Trophoblast cell (in vitro differentiated cells and primary cell): ENCODE measurements at regions not wholly inside any gene's neighbourhood (a gene's known extent, or its start where the extent isn't known, plus 50 kb on each side); places are given as distances from the start of the nearest gene placed in this dataset.
"Not testable (repeated sequence)": the region's sequence is repeated elsewhere in the genome, so short reads cannot be mapped to it uniquely, and the experiment has no call there.

Experiments used
- DNase-seq, 2 donors: peaks; one replicate each; pipeline ENCODE4 v3.0.0-alpha.2; 2016
- H2AFZ ChIP-seq: 2 replicates; pipeline ENCODE4 v1.6.1; 2013; ENCODE audit warnings: low read length, moderate library complexity, mild to moderate bottlenecking; ENCODE audit not compliant: insufficient read depth, poor library complexity
- H2AK5ac ChIP-seq: 2 replicates; pipeline ENCODE4 v1.6.1; 2013; ENCODE audit warnings: mild to moderate bottlenecking, low read length
- H2BK120ac ChIP-seq: 2 replicates; pipeline ENCODE4 v1.6.1; 2013; ENCODE audit warnings: low read length, mild to moderate bottlenecking, moderate library complexity; ENCODE audit not compliant: insufficient read depth, poor library complexity
- H2BK12ac ChIP-seq: 2 replicates; pipeline ENCODE4 v1.6.1; 2013; ENCODE audit warnings: mild to moderate bottlenecking, low read length, moderate library complexity
- H2BK5ac ChIP-seq: 2 replicates; pipeline ENCODE4 v1.6.1; 2013; ENCODE audit warnings: low read length, low read depth, moderate library complexity, mild to moderate bottlenecking; ENCODE audit not compliant: poor library complexity
- H3K14ac ChIP-seq: 2 replicates; pipeline ENCODE4 v1.6.1; 2013; ENCODE audit warnings: mild to moderate bottlenecking, low read length
- H3K18ac ChIP-seq: 2 replicates; pipeline ENCODE4 v1.6.1; 2013; ENCODE audit warnings: mild to moderate bottlenecking, low read length
- H3K23ac ChIP-seq: 2 replicates; pipeline ENCODE4 v1.6.1; 2013; ENCODE audit warnings: low read length
- H3K27ac ChIP-seq: 2 replicates; pipeline ENCODE4 v1.5.1; 2013; ENCODE audit warnings: low read depth, mild to moderate bottlenecking, inconsistent platforms, low read length, moderate library complexity
- H3K27me3 ChIP-seq: 2 replicates; pipeline ENCODE4 v1.6.1; 2013; ENCODE audit warnings: inconsistent platforms, mild to moderate bottlenecking, low read length, moderate library complexity; ENCODE audit not compliant: insufficient read depth
- H3K36me3 ChIP-seq, 2 experiments: 1 replicate in 1 of 2; 2 replicates in 1 of 2; pipeline ENCODE4 v1.6.1; 2013; ENCODE audit warnings: low read length in 2 of 2, mild to moderate bottlenecking in 2 of 2, moderate library complexity in 1 of 2; ENCODE audit not compliant: insufficient read depth in 2 of 2, control insufficient read depth in 1 of 2
- H3K4ac ChIP-seq: 2 replicates; pipeline ENCODE4 v1.6.1; 2013; ENCODE audit warnings: low read depth, mild to moderate bottlenecking, low read length, moderate library complexity
- H3K4me1 ChIP-seq, 2 experiments: 1 replicate in 1 of 2; 2 replicates in 1 of 2; pipeline ENCODE4 v1.6.1; 2013; ENCODE audit warnings: low read length in 2 of 2, mild to moderate bottlenecking in 2 of 2, moderate library complexity in 1 of 2; ENCODE audit not compliant: insufficient read depth in 2 of 2, control insufficient read depth in 1 of 2
- H3K4me2 ChIP-seq: 2 replicates; pipeline ENCODE4 v1.6.1; 2013; ENCODE audit warnings: inconsistent platforms, mild to moderate bottlenecking, low read length, moderate library complexity
- H3K4me3 ChIP-seq: 2 replicates; pipeline ENCODE4 v1.5.1; 2013; ENCODE audit warnings: mild to moderate bottlenecking, low read depth, low read length, inconsistent platforms
- H3K79me1 ChIP-seq: one replicate; pipeline ENCODE4 v1.6.1; 2013; ENCODE audit warnings: low read length
- H3K79me2 ChIP-seq: 2 replicates; pipeline ENCODE4 v1.6.1; 2013; ENCODE audit warnings: low read length, mild to moderate bottlenecking; ENCODE audit not compliant: control insufficient read depth, insufficient read depth, poor library complexity
- H3K9ac ChIP-seq: 2 replicates; pipeline ENCODE4 v1.6.1; 2013; ENCODE audit warnings: mild to moderate bottlenecking, low read length
- H3K9me3 ChIP-seq: 2 replicates; pipeline ENCODE4 v1.6.1; 2013; ENCODE audit warnings: low read depth, mild to moderate bottlenecking, control low read depth, inconsistent platforms, low read length; ENCODE audit not compliant: insufficient read depth
- H4K12ac ChIP-seq: 2 replicates; pipeline ENCODE4 v1.6.1; 2013; ENCODE audit warnings: low read depth, mild to moderate bottlenecking, low read length, moderate library complexity
- H4K8ac ChIP-seq: 2 replicates; pipeline ENCODE4 v1.6.1; 2013; ENCODE audit warnings: low read depth, mild to moderate bottlenecking, low read length, moderate library complexity
- H4K91ac ChIP-seq: one replicate; pipeline ENCODE4 v1.6.1; 2013; ENCODE audit warnings: low read depth, mild to moderate bottlenecking, low read length, moderate library complexity
- WGBS: extraction: QIAGEN DNeasy Blood & Tissue Kit; methylation state at CpG from one replicate; pipeline ENCODE4 v1.1.7; 2013; ENCODE audit warnings: missing lambda C conversion rate; ENCODE audit not compliant: insufficient read length, insufficient coverage; ENCODE audit errors: extremely low coverage; 5-methylcytosine and 5-hydroxymethylcytosine counted together

DNA sequence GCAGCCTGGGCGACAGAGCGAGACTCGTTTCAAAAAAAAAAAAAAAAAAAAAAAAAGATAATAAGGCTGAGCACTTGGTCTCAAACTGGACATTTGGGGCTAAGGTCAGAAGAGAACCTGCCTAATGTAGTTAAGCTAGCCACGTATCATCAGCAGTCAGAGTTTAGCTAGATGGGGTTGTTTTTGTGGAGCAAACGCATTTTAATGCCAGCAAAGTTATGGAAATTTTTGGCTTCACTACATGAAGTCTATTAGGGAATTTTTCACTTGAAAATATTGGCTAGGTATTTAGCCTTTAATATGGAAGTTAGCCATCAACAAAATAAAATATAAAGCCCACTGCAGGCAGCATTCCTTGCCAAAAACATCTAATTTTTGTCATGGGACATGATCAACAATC lies 902.9 kb upstream of the CDH18 start:
- not testable (repeated sequence) for H4K8ac ChIP-seq, H2BK5ac ChIP-seq, H3K79me2 ChIP-seq, H3K14ac ChIP-seq, H3K18ac ChIP-seq, H3K4me2 ChIP-seq, H3K27me3 ChIP-seq, H3K4me1 ChIP-seq, H3K4ac ChIP-seq, H2BK120ac ChIP-seq, H3K9ac ChIP-seq, H3K9me3 ChIP-seq, H3K79me1 ChIP-seq, DNase-seq, H4K12ac ChIP-seq, H2AK5ac ChIP-seq, H2BK12ac ChIP-seq, H3K27ac ChIP-seq, H3K36me3 ChIP-seq, H3K23ac ChIP-seq, H2AFZ ChIP-seq, H4K91ac ChIP-seq, H3K4me3 ChIP-seq
- no CpG with 5 or more reads among the region's 5 CpGs for WGBS

DNA sequence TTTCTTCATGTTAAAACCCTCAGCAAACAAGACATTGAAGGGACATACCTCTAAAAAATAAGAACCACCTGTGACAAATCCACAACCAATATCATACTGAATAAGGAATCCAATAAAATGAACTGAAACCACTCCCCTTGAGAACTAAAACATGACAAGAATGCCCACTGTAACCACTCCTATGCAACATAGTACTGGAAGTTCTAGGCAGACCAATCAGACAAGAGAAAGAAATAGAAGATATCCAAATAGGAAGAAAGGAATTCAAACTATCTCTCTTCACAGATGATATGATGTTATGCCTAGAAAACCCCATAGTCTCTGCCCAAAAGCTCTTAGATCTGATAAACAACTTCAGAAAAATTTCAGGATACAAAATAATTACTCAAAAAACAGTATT lies 887.7 kb upstream of the CDH18 start:
- not testable (repeated sequence) for H2BK12ac ChIP-seq, H3K23ac ChIP-seq, H3K4ac ChIP-seq, DNase-seq, H3K4me1 ChIP-seq, H4K91ac ChIP-seq, H2AK5ac ChIP-seq, H3K79me2 ChIP-seq, H2AFZ ChIP-seq, H2BK120ac ChIP-seq, H3K4me2 ChIP-seq, H3K27me3 ChIP-seq, H3K36me3 ChIP-seq, H3K79me1 ChIP-seq, H3K4me3 ChIP-seq, H3K14ac ChIP-seq, H3K27ac ChIP-seq, H2BK5ac ChIP-seq, H4K12ac ChIP-seq, H4K8ac ChIP-seq, H3K9ac ChIP-seq, H3K9me3 ChIP-seq, H3K18ac ChIP-seq

DNA sequence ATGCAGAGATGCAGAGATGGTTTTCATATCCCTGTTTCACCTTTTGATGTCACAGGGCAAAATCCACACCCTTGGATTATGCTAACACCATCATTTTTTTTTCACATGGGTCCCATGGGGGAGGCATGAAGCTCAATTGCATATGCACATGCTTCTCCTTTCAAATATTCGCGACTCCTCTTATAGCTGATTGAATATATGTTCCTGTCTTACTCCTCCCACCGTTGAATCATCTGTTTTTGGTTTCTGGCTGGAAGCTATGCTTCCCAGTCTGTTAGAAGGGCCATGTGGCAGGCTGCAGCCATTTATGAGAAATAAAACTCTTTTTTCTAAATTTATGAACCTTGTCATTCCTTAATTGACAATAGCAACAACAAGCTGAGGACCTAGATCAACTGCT lies 877.9 kb upstream of the CDH18 start:
- H3K36me3 ChIP-seq, H3K27ac ChIP-seq, H2AFZ ChIP-seq, H3K4me3 ChIP-seq, H4K91ac ChIP-seq, H3K18ac ChIP-seq, H3K79me2 ChIP-seq, H3K23ac ChIP-seq, H4K8ac ChIP-seq, H4K12ac ChIP-seq, H2BK12ac ChIP-seq, H3K4me2 ChIP-seq, H3K9ac ChIP-seq, H2AK5ac ChIP-seq, H3K4ac ChIP-seq, DNase-seq, H3K27me3 ChIP-seq, H3K9me3 ChIP-seq, H2BK5ac ChIP-seq, H3K79me1 ChIP-seq, H2BK120ac ChIP-seq, H3K4me1 ChIP-seq, H3K14ac ChIP-seq: not testable (repeated sequence)
- no CpG with 5 or more reads among the region's 3 CpGs for WGBS

DNA sequence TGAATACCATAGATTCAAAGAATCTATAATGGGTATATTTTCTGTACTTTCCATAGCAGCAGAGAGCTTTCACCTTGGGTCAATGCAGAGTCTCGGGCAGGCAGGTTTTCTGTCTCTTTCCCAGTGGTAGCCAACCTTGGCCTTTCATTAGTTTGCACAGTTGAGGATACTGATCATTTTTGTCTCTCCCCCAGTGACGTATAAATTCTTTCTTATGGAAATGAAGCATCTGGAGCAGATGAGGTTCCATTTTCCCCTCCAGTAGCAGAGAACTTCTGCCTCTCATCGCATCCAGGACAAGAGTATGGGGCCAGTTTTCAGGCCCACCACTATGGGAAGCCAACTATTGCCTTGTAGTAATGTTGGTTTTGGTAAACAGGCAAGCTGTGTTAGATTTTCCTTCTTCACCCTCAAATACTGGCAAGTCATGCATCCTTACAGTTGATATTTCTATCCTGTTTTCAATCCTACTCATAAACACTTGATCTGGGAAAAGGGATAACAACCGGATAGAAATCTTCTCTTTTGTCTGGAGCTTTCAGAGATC lies 845.2 kb upstream of the CDH18 start:
- Histone ChIP-seq H3K4me2 (no peak overlapping the region), H4K8ac (no peak overlapping the region), H3K27me3 (no peaks in the 10 kb centered on the region), H3K4ac (no peak overlapping the region), H3K18ac (no peak overlapping the region), H2AK5ac (no peak overlapping the region), H3K4me3 (no peak overlapping the region), H3K14ac (no peak overlapping the region), H2AFZ (no peak overlapping the region), H3K9ac (no peak overlapping the region), H3K79me1 (no peaks in the 10 kb centered on the region), H2BK5ac (no peak overlapping the region), H3K23ac (no peak overlapping the region), H3K4me1 (no peaks in the 10 kb centered on the region), H2BK120ac (no peak overlapping the region), H4K12ac (no peak overlapping the region), H2BK12ac (no peak overlapping the region), H3K79me2 (no peaks in the 10 kb centered on the region), H4K91ac (no peak overlapping the region), H3K9me3 (no peaks in the 10 kb centered on the region), H3K27ac (no peak overlapping the region), H3K36me3 (no peaks in the 10 kb centered on the region)
- WGBS: no CpG with 5 or more reads among the region's 4 CpGs
- DNase-seq: no peak
